A549 (cell line): ENCODE measurements at regions not wholly inside any gene's neighbourhood (a gene's known extent, or its start where the extent isn't known, plus 50 kb on each side); places are given as distances from the start of the nearest gene placed in this dataset.

Source experiments
- ATAC-seq, 2 experiments: fragments of 200-7000 bp in 1 of 2; fragments of >200 bp in 1 of 2; cut with Nextera tagmentation in 1 of 2; cut with Tn5 transposase in 1 of 2; 3 replicates each; pipeline versions ENCODE4 v1.8.0 to v1.9.1; 2018 to 2020; ENCODE audit warnings: mild to moderate bottlenecking in 1 of 2, moderate library complexity in 1 of 2
- CTCF ChIA-PET: fragments of 300-600 bp; sonication (Branson Sonifier 250); formaldehyde crosslinking; extraction: SDS; loops from one replicate; lab custom pipeline; 2021; ENCODE audit warnings: antibody characterized with exemption, inconsistent platforms; lab: Yijun Ruan, JAX
- POLR2A ChIA-PET: fragments of 350-600 bp; formaldehyde crosslinking; extraction: SDS; loops from one replicate; lab custom pipeline; 2021; ENCODE audit warnings: antibody characterized with exemption, inconsistent platforms; lab: Yijun Ruan, JAX
- DNase-seq, 2 experiments: peaks; one replicate each; pipeline versions ENCODE4 v3.0.0 to v3.0.0-alpha.2; 2011 to 2016; ENCODE audit warnings: low read depth in 1 of 2, low spot score in 1 of 2
- FAIRE-seq: peaks from 2 replicates; lab custom pipeline; 2011; peaks lifted over from hg19 to GRCh38; lab: Jason Lieb, UNC
- H3K27ac ChIP-seq, 2 experiments: fragments of >200 bp; sonication (Bioruptor Twin); formaldehyde crosslinking; 3 replicates each; pipeline ENCODE4 v1.5.1; 2016 to 2017
- H3K4me1 ChIP-seq: fragments of >200 bp; sonication (Bioruptor Twin); formaldehyde crosslinking; 3 replicates; pipeline ENCODE4 v1.6.1; 2016
- H3K4me2 ChIP-seq: fragments of >200 bp; sonication (Bioruptor Twin); formaldehyde crosslinking; 3 replicates; pipeline ENCODE4 v1.6.1; 2016
- H3K4me3 ChIP-seq: fragments of >200 bp; sonication (Bioruptor Twin); formaldehyde crosslinking; 3 replicates; pipeline ENCODE4 v1.5.1; 2016
- H3K9me3 ChIP-seq: fragments of >200 bp; sonication (Bioruptor Twin); formaldehyde crosslinking; 3 replicates; pipeline ENCODE4 v1.6.1; 2016
- BHLHE40 ChIP-seq: IDR thresholded peaks from 2 replicates; pipeline ENCODE4 v1.6.1; 2012; ENCODE audit warnings: low read depth, low read length, inconsistent platforms
- CBX8 ChIP-seq: fragments of 200-600 bp; sonication (generic); IDR thresholded peaks from 2 replicates; pipeline ENCODE4 v1.6.1; 2016
- EHF ChIP-seq: fragments of 250-450 bp; sonication (Bioruptor Pico); IDR thresholded peaks from 2 replicates; pipeline ENCODE4 v1.5.0; 2020; ENCODE audit warnings: mild to moderate bottlenecking
- EP300 ChIP-seq, 2 experiments: fragments of >200 bp; sonication (Bioruptor Twin); formaldehyde crosslinking; IDR thresholded peaks; 2 replicates in 1 of 2; 3 replicates in 1 of 2; pipeline ENCODE4 v1.6.1; 2016 to 2017
- FOXS1 ChIP-seq: fragments of 250-450 bp; sonication (Bioruptor Pico); IDR thresholded peaks from 2 replicates; pipeline ENCODE4 v1.5.0; 2020; ENCODE audit warnings: mild to moderate bottlenecking, moderate library complexity
- HOXB5 ChIP-seq: fragments of 250-450 bp; sonication (Bioruptor Pico); IDR thresholded peaks from 2 replicates; pipeline ENCODE4 v1.5.0; 2020; ENCODE audit warnings: mild to moderate bottlenecking, moderate library complexity
- JUNB ChIP-seq: fragments of >200 bp; sonication (Bioruptor Twin); formaldehyde crosslinking; IDR thresholded peaks from 2 replicates; pipeline ENCODE4 v1.6.1; 2016
- MAFK ChIP-seq: fragments of 450-650 bp; IDR thresholded peaks from 2 replicates; pipeline ENCODE4 v1.6.1; 2014; ENCODE audit not compliant: partially characterized antibody
- MAZ ChIP-seq: fragments of 150-350 bp; IDR thresholded peaks from 2 replicates; pipeline ENCODE4 v1.6.1; 2014; ENCODE audit warnings: antibody characterized with exemption, low read depth, low read length, borderline replicate concordance
- NFE2L2 ChIP-seq: fragments of 150-350 bp; conservative IDR thresholded peaks from 2 replicates; pipeline ENCODE4 v1.6.1; 2014; ENCODE audit warnings: low read length
- NPAS2 ChIP-seq: fragments of 250-450 bp; sonication (Bioruptor Pico); IDR thresholded peaks from 2 replicates; pipeline ENCODE4 v1.8.0; 2022; ENCODE audit warnings: mild to moderate bottlenecking, moderate library complexity, borderline replicate concordance
- NR3C1 ChIP-seq: fragments of >200 bp; sonication (Bioruptor Twin); formaldehyde crosslinking; IDR thresholded peaks from 3 replicates; pipeline ENCODE4 v1.6.1; 2017
- PHF8 ChIP-seq: fragments of 200-600 bp; sonication (generic); IDR thresholded peaks from 2 replicates; pipeline ENCODE4 v1.6.1; 2016; ENCODE audit warnings: low read depth, mild to moderate bottlenecking, antibody characterized with exemption, moderate library complexity, borderline replicate concordance
- RAD21 ChIP-seq, 2 experiments: fragments of >200 bp in 1 of 2; sonication (Bioruptor Twin) in 1 of 2; formaldehyde crosslinking in 1 of 2; IDR thresholded peaks in 1 of 2; conservative IDR thresholded peaks in 1 of 2; 2 replicates in 1 of 2; 3 replicates in 1 of 2; pipeline ENCODE4 v1.6.1; 2012 to 2018; ENCODE audit warnings: inconsistent platforms in 1 of 2
- RCOR1 ChIP-seq: fragments of 150-350 bp; IDR thresholded peaks from 2 replicates; pipeline ENCODE4 v1.6.1; 2014; ENCODE audit warnings: antibody characterized with exemption, low read length, low read depth
- RNF2 ChIP-seq: fragments of 200-600 bp; sonication (generic); IDR thresholded peaks from 2 replicates; pipeline ENCODE4 v1.6.1; 2016; ENCODE audit warnings: low read depth, mild to moderate bottlenecking, antibody characterized with exemption, moderate library complexity, borderline replicate concordance
- SREBF2 ChIP-seq: fragments of 450-650 bp; IDR thresholded peaks from 2 replicates; pipeline ENCODE4 v1.6.1; 2014; ENCODE audit warnings: mild to moderate bottlenecking, moderate library complexity
- ZC3H11A ChIP-seq: fragments of 450-650 bp; IDR thresholded peaks from 2 replicates; pipeline ENCODE4 v1.6.1; 2014; ENCODE audit warnings: antibody characterized with exemption, mild to moderate bottlenecking
- ZNF302 ChIP-seq: fragments of 250-450 bp; sonication (Bioruptor Pico); IDR thresholded peaks from 2 replicates; pipeline ENCODE4 v1.9.0; 2021; ENCODE audit warnings: inconsistent platforms, mild to moderate bottlenecking, moderate library complexity
- WGBS: methylation state at CpG from one replicate; pipeline ENCODE4 v1.1.6; 2017; ENCODE audit errors: missing lambda C conversion rate; 5-methylcytosine and 5-hydroxymethylcytosine counted together
- TF ChIP-seq, protein P1 (sequence below): fragments of 150-350 bp; IDR thresholded peaks from 2 replicates; pipeline ENCODE4 v1.6.1; 2014; ENCODE audit warnings: low read depth, mild to moderate bottlenecking, low read length
- TF ChIP-seq, protein P2 (sequence below): fragments of 450-650 bp; IDR thresholded peaks from 2 replicates; pipeline ENCODE4 v1.6.1; 2014; ENCODE audit warnings: antibody characterized with exemption
- TF ChIP-seq, protein P3 (sequence below): fragments of >200 bp; sonication (Bioruptor Twin); formaldehyde crosslinking; IDR thresholded peaks from 2 replicates; pipeline ENCODE4 v1.6.1; 2016
- TF ChIP-seq, protein P4 (sequence below): IDR thresholded peaks from 2 replicates; pipeline ENCODE4 v1.6.1; 2012
- TF ChIP-seq, protein P5 (sequence below): IDR thresholded peaks from 2 replicates; pipeline ENCODE4 v1.6.1; 2012; ENCODE audit warnings: low read depth, borderline replicate concordance
- TF ChIP-seq, protein P6 (sequence below): IDR thresholded peaks from 2 replicates; pipeline ENCODE4 v1.6.1; 2012
- TF ChIP-seq, protein P7 (sequence below): fragments of 250-450 bp; sonication (Bioruptor Pico); IDR thresholded peaks from 2 replicates; pipeline ENCODE4 v1.5.0; 2021; ENCODE audit warnings: mild to moderate bottlenecking, moderate library complexity, borderline replicate concordance

DNA sequence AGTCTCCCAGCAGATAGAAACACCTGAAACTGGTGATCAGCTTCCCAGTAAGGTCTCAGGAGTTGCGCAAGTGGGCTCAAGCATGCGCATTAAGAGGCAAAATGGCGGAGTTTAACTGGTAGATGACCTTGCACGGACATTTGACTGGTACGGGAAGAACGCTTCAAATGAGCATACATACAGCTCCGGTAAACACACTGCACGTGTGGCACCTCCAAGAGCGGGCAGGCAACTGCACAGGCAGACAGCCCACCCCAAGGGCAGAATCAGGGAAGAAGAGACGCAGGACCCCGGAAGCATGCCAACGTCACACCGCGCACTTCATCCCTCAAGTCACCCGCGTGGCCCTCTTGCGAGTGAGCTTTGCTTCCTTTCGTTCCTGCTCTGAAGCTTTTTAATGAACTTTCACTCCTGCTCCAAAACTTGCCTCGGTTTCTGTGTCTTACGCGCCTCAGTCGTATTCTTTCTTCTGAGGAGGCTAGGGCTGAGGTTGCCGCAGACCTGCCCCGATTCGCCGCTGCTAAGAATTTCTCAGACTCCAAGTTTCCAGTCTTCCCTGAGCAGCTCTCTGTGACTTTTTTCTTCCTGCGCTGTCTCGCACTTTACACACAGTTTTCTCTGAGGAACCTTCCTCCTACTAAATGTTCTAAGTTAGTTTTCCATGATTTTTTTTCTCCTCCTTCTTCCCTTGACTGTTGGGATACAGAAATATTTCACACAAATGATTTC, 180.7 kb upstream of the ZFP42 start:
- ATAC-seq, result no peak
- no peaks in the 10 kb centered on the region for H3K9me3 ChIP-seq
- no peak overlapping the region for H3K4me3 ChIP-seq
- ChIA-PET POLR2A (no interaction called here), CTCF (no interaction called here)
- H3K4me2 ChIP-seq, result no peak overlapping the region
- no peaks in the 10 kb centered on the region for H3K4me1 ChIP-seq
- no peak overlapping the region for H3K27ac ChIP-seq
- DNase-seq, result no peak
- WGBS, result 95% methylated on average over 25 of the region's 28 CpGs
- no peak for FAIRE-seq
- TF ChIP-seq RCOR1 (no peak), NR3C1 (no peak), PHF8 (no peak)
- TF ChIP-seq, protein P1, sequence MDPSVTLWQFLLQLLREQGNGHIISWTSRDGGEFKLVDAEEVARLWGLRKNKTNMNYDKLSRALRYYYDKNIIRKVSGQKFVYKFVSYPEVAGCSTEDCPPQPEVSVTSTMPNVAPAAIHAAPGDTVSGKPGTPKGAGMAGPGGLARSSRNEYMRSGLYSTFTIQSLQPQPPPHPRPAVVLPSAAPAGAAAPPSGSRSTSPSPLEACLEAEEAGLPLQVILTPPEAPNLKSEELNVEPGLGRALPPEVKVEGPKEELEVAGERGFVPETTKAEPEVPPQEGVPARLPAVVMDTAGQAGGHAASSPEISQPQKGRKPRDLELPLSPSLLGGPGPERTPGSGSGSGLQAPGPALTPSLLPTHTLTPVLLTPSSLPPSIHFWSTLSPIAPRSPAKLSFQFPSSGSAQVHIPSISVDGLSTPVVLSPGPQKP, result no peak
- TF ChIP-seq, protein P2, sequence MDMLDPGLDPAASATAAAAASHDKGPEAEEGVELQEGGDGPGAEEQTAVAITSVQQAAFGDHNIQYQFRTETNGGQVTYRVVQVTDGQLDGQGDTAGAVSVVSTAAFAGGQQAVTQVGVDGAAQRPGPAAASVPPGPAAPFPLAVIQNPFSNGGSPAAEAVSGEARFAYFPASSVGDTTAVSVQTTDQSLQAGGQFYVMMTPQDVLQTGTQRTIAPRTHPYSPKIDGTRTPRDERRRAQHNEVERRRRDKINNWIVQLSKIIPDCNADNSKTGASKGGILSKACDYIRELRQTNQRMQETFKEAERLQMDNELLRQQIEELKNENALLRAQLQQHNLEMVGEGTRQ, result no peak
- TF ChIP-seq, protein P3, sequence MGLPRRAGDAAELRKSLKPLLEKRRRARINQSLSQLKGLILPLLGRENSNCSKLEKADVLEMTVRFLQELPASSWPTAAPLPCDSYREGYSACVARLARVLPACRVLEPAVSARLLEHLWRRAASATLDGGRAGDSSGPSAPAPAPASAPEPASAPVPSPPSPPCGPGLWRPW, result no peak
- TF ChIP-seq, all 56 proteins: peak for 0

DNA sequence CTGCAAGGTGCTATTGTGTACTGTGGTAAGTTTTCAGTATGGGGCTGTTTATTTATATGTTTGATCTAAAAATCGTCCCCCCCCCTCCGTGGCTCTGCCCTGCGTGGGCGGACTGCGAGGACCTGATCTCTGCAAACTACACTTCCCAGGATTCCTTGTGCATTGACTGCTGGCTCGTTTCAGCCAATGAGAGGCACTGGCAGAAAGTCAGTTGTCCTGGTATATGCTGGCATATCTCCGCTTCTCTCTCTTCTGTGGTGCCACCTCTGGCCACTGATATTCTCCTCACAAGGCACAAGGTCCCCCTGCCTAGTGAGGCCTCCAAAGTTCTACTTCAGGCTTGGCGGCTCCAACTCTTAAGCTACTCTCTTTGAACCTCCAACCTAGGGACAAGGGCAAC, 168.8 kb upstream of the ZFP42 start:
- H3K4me2 ChIP-seq, result no peak overlapping the region

DNA sequence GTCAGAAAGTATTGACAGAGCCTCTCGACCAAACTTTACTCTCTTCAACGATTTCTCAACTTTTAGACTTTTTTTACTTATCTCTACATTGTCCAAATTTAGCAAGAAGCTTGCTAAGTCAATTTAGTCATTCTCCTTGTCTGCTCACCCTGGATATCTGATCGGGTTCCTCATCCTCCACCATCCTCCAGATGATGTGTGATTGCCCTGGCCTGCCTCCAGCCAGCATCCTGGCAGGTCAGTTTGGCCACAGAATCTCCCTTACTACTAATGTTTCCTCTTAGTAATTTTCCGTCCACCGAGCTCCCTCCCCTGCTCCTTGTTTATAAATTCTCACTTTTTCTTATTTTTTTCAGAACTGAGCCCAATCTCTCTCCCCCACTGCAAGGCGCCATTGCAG, 167.9 kb upstream of the ZFP42 start:
- no peaks in the 10 kb centered on the region for H3K4me1 ChIP-seq

More for the DNA sequence above, 168.8 kb upstream of the ZFP42 start:
- FAIRE-seq (no peak), DNase-seq (peak in 1 of 2 experiments; percentile 19), ATAC-seq (peak in 1 of 2 experiments; percentile 64; a peak in 3 of 6 replicates)
- TF ChIP-seq JUNB, result no peak
- TF ChIP-seq, protein P4, sequence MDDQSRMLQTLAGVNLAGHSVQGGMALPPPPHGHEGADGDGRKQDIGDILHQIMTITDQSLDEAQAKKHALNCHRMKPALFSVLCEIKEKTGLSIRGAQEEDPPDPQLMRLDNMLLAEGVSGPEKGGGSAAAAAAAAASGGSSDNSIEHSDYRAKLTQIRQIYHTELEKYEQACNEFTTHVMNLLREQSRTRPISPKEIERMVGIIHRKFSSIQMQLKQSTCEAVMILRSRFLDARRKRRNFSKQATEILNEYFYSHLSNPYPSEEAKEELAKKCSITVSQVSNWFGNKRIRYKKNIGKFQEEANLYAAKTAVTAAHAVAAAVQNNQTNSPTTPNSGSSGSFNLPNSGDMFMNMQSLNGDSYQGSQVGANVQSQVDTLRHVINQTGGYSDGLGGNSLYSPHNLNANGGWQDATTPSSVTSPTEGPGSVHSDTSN, result no peak
- TF ChIP-seq NPAS2 (CRISPR knock-in tag), result no peak
- TF ChIP-seq EP300 (IDR thresholded peaks at IDR 0.05), result no peak
- TF ChIP-seq, protein P5, sequence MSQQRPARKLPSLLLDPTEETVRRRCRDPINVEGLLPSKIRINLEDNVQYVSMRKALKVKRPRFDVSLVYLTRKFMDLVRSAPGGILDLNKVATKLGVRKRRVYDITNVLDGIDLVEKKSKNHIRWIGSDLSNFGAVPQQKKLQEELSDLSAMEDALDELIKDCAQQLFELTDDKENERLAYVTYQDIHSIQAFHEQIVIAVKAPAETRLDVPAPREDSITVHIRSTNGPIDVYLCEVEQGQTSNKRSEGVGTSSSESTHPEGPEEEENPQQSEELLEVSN, result no peak
- TF ChIP-seq RAD21 (conservative IDR thresholded peaks at IDR 0.05 in 1 of 2, IDR thresholded peaks at IDR 0.05 in 1 of 2), result no peak
- no peak for TF ChIP-seq MAFK
- TF ChIP-seq MAZ, result no peak
- TF ChIP-seq, protein P6, sequence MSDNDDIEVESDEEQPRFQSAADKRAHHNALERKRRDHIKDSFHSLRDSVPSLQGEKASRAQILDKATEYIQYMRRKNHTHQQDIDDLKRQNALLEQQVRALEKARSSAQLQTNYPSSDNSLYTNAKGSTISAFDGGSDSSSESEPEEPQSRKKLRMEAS, result no peak
- TF ChIP-seq ZC3H11A, result no peak
- TF ChIP-seq, protein P7, sequence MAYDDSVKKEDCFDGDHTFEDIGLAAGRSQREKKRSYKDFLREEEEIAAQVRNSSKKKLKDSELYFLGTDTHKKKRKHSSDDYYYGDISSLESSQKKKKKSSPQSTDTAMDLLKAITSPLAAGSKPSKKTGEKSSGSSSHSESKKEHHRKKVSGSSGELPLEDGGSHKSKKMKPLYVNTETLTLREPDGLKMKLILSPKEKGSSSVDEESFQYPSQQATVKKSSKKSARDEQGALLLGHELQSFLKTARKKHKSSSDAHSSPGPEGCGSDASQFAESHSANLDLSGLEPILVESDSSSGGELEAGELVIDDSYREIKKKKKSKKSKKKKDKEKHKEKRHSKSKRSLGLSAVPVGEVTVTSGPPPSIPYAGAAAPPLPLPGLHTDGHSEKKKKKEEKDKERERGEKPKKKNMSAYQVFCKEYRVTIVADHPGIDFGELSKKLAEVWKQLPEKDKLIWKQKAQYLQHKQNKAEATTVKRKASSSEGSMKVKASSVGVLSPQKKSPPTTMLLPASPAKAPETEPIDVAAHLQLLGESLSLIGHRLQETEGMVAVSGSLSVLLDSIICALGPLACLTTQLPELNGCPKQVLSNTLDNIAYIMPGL, result no peak
- 47% methylated on average over 7 of the region's 8 CpGs for WGBS
- ChIA-PET CTCF (no interaction called here), POLR2A (no interaction called here)
- H3K27ac ChIP-seq, result no peak overlapping the region
- no peaks in the 10 kb centered on the region for H3K4me1 ChIP-seq
- no peaks in the 10 kb centered on the region for H3K9me3 ChIP-seq
- H3K4me3 ChIP-seq, result no peak overlapping the region

More for the DNA sequence above, 167.9 kb upstream of the ZFP42 start:
- ChIA-PET CTCF (interaction anchor here (1.0 kb wide), 1 partner anchor 209 kb away, joined by 3 read pairs; no protein-coding TSS in a partner anchor), POLR2A (no interaction called here)
- no peak for ATAC-seq
- TF ChIP-seq RAD21 (conservative IDR thresholded peaks at IDR 0.05 in 1 of 2, IDR thresholded peaks at IDR 0.05 in 1 of 2), result no peak
- TF ChIP-seq SREBF2, result no peak
- TF ChIP-seq NFE2L2, result no peak
- no peak for TF ChIP-seq HOXB5 (CRISPR knock-in tag)
- TF ChIP-seq RNF2, result no peak
- TF ChIP-seq BHLHE40, result no peak
- TF ChIP-seq ZNF302 (CRISPR knock-in tag), result no peak
- TF ChIP-seq NR3C1, result no peak
- TF ChIP-seq EHF (CRISPR knock-in tag), result no peak
- no peak for TF ChIP-seq FOXS1 (CRISPR knock-in tag)
- no peak for TF ChIP-seq CBX8
- FAIRE-seq, result no peak
- no peak overlapping the region for H3K27ac ChIP-seq
- DNase-seq, result peak in 1 of 2 experiments; percentile 17
- H3K4me3 ChIP-seq, result no peak overlapping the region
- H3K9me3 ChIP-seq, result no peaks in the 10 kb centered on the region
- WGBS, result 55% methylated on average over 6 of the region's 6 CpGs
- H3K4me2 ChIP-seq, result no peak overlapping the region
